ENCODE measurements at regions not wholly inside any gene's neighbourhood (a gene's known extent, or its start where the extent isn't known, plus 50 kb on each side); places are given as distances from the start of the nearest gene placed in this dataset.
"Not testable (repeated sequence)": the region's sequence is repeated elsewhere in the genome, so short reads cannot be mapped to it uniquely, and the experiment has no call there.

GRCh38 chr5:142398011-142398729 is 73.3 kb upstream of the SPRY4 start:
- not testable (repeated sequence) for TF ChIP-seq POLR2A (IDR thresholded peaks at IDR 0.05; ENCODE audit: low read length); GATA1 (IDR thresholded peaks at IDR 0.05; ENCODE audit: low read depth, low read length)

Measured in erythroblast (primary cell).